HS-5 (cell line): ENCODE measurements at regions not wholly inside any gene's neighbourhood (a gene's known extent, or its start where the extent isn't known, plus 50 kb on each side); places are given as distances from the start of the nearest gene placed in this dataset.
"Not testable (repeated sequence)": the region's sequence is repeated elsewhere in the genome, so short reads cannot be mapped to it uniquely, and the experiment has no call there.

Source experiments
- DNase-seq: peaks from one replicate; pipeline ENCODE4 v3.0.0-alpha.2; 2012; ENCODE audit warnings: low read depth

DNA sequence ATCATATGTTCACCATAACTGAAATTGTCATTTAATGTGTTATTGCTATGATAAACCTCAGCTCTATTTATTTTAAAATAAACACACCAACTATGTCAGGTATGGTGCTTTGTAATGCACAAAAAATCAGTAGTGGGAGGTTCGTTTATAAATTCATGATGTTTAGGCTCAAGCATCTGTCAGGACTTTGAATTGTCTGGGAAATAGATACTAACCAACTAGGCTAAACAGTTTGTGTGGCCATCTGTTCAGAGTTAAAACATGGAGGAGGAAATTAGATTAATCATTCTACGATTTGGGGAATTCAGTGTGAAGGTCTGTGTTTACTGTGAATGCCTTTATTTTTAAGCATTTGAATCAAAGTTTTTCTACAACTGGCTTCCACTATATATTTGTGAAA, 212.6 kb upstream of the FZD8 start:
- DNase-seq: no peak

DNA sequence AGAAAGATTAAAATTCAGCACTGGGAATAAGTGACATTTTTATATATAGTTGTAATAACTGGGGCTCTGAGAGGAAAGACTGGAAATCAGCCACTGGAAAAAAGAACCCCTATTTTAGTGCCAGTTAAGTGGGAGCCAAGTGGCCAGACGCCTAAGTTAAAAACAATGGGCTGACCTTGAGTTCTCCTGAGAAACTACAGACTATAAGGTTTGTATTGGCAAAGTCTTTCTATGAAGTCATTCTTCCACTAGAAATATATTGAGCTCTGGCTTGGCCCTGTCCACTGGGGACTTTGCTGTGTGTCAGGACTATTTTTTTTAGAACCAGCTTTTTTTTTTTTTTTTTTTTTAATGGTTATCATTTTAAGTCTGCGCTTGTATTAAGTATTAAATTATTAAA, 210.6 kb upstream of the FZD8 start:
- DNase-seq: no peak

DNA sequence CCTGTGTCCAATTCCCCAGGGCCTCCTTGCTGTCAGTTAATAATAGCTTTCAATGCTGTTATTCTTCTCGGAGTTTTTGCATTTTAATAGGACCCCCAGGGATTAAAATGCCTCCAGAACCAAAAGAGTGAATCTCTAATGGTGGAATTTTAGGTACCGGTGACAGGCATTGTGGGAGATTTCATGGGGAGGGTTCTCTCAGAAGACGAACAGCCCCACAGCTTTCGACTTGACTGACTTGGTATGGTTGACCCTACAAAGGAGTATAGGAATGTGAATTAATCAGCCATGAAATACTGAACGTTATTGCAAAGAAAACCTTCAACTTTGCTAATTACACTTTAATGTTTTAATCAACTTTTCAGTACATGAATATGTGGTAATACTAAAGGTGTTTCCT, 206.3 kb upstream of the FZD8 start:
- DNase-seq: no peak

DNA sequence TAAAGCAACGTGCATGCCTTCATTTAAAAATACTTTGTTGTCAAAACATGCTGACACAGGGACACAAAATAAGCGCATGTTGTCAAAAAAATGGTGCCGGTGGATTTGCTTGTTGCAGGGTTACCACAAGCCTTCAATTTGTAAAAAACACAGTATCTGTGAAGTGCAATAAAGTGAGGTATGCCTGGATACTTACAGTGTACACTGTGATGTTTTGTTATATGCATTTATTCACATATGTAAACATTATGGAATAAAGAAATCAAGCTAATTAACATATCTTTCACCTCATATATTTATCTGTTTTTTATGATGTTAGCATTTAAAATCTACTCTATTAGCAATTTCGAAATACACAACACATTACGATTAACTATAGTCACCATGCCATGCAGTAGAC, 202.6 kb upstream of the FZD8 start:
- DNase-seq: no peak

DNA sequence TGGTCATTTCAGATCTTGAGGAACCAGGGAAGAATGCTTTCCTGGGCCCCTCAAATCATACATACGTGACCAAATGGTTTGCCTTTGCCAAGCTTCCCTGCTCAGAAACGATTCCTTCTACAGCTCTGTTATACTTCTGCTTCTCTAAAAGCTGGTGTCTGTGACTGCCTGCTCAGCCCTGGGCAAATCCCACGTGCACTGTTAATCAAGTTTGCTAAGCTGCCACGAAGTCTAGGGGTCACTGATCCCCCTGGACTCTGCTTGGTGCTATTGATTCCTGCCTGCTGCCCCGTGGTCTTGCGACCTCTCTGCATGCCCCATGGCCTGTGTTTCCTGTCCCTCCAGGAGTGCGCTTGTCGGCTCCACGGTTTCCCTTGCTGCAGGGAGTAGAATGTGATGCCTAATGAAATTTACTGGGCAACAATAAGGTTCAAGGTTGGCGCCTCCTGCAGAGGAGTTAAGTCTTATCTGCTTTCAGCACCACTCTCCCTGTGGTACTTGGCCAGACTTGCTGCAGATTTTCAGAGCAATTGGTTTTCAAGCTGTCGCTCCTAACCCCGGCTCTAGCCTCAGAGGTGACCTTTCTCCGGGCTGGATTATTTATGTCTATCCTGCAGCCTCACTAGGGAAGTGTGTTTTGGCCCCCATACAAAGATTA, 201.6 kb upstream of the FZD8 start:
- no peak for DNase-seq

DNA sequence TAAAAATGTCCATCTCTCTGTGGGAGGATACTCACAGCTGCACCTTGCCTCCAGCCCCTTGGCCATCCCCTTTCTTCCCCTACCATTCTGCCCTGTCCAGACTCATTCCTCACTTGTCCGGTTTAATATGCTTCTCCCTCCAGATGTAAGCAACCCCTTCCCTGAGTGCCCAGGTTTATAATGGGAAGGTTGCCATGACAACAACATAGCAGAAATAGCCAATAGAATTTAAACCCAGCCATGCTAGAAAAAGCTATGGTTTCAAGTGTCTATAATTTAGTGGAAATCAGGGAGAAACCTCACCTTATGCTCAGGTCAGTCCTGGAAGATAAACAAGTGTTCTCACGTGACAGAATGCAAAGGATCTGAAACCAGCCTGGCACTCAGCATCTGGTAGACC, 196.0 kb upstream of the FZD8 start:
- no peak for DNase-seq

DNA sequence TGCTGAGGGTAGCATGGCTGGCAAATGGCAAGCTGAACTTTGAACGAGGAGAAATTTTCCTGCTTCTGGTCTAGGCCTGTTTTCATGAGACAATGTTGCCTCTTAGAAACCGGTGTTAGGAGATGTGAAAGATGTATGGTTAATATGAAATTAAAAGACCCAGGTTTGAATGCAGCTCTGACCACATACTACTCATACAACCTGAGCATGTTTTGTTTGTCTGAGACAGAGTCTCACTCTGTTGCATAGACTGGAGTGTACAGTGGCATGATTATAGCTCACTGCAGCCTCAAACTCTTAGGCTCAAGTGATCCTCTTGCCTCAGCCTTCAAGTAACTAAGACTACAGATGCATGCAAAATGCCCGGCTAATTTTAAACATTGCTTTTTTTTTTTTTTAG, 193.4 kb upstream of the FZD8 start:
- no peak for DNase-seq

DNA sequence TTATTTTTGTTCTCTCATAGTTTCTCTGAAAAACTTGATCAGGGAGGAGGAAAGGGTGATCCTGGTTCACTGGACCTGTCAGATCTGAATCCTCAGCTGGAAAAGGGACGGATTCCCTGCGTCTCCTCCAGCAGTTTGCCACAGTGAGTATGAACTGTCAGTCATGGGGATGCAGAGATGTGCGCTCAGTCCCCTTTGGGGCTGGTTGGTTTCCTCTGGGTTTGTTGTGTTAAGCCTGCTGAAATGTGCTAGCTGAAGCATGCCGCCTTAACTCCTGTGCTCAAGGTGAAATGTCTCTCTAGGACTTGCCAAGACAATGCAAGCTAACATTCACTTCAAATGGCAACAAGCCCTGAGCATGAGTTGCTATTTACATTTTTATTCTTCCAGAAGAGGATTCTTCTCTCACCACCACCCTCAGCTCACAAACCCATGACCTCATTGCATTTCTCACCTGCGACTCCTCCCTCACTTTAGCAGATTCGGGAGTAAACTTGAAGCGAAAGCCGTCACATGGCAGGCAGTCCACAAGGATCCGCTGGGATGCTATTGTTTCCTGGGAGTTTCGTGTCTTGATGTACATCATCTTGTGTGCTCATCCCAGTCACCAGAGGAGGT, 192.9 kb upstream of the FZD8 start:
- DNase-seq: no peak

DNA sequence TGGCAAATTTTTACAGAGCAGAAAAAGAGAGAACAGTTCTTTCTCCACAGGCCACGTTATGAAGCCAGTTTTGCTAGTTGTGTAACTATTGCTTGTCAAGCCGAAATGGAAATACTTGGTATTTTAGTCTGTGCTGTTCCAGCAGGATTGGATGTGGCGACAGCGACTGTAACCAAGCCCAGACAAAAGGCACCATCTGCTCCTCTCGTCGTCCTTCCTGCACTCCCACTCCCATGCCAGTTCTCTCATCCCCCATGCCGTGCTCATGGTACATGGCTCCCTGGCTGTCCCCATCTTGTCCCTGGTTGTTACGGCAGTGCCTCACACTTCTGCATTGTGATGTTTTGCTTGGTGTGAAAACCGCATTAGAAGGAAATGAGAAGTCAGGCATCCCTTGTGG, 185.7 kb upstream of the FZD8 start:
- no peak for DNase-seq

DNA sequence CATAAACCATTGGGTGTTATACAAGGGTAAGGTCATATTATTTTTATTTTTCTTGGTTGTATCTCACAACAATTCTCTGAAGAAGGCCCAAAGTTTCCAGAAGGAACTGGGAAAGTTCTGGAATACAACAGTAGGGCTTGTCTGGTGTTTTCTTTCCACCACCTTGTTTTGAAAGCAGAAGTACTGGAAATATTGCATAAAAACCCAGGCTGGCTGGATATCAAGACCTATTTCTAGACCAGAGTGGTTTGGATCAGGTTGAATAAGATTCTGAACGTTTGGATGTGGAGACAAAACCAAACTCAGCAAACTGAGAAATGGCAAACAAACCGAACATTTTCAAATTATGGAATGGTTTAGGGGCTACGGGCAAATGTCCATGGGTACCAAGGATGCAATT, 182.6 kb upstream of the FZD8 start:
- no peak for DNase-seq

DNA sequence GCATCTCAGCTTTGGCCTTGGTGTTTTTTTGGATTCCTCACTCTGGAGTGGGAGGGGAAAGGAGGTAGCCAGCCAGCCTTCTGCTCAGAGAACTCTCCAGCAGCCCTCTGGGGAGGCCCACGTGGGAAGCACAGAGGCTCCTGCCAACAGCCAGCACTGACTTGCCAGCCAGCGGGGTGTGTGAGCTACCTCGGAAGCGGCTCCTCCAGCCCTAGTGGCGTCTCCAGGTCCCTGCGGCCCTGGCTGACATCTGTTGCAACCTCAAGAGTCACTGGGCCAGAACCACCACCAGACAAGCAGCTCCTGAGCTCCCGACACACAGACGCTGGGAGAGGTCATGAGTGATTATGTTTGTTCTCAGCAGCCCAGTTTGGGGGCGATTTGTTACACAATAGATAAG, 180.2 kb upstream of the FZD8 start:
- no peak for DNase-seq

DNA sequence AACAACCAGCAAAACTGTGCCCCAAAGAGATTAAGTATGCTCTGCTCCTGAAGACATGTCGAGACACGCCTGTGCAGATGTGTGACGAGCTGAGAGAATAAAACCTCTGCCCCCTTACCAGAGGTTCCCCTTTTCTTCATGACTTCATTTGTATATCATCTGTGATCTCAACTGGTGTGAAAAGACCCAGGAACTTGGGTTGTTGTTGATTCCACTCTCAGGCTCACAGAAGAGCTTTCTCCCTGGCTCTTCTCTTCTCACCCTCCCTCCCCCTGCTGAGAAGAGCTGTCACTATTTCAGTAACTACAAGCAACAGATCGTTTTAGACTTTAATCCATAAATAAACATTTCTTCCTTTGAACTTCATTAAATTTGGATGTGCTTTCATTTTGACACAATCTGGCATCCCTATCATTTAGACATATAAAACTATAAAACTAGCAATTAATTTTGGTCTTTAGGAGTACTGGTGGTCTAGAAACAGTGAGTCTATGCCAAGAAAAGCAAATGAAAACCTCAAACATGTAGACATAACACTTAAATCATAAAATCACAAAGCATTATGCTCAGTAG, 179.3 kb upstream of the FZD8 start:
- no peak for DNase-seq

DNA sequence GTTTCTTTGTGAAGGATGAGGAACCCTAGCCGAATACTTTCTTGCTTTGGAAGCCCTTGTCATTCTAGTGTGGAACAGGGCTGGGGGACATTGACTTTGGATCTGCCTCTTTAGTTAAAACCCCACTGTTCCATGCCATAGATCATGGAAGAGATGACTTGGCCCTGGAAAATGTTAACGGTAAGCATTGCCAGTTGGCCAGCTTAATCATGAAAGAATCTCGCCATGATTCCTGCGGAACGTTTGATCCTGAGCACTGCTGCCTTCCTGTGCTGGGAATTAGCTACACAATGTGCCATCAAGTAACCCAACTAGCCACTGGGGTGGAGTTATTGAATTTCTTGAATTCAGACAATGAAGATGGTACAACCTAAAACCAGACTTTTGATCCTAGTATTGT, 177.6 kb upstream of the FZD8 start:
- no peak for DNase-seq

DNA sequence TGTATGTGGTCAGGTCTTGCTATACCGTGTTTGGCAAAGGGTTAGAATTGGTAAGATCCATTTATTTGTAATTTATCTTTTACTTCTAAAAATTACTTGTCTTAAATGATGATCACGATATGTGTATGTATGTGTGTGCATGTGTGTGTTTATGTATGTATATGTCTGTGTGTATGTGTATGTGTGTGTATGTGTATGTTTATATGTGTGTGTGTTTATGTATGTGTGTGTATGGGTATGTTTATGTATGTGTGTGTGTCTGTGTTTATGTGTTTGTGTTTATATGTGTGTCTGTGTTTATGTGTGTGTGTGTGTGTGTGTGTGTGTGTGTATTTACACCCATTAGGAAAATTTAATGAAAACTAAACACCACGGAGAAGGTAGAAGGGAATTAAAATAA, 176.9 kb upstream of the FZD8 start:
- no peak for DNase-seq

DNA sequence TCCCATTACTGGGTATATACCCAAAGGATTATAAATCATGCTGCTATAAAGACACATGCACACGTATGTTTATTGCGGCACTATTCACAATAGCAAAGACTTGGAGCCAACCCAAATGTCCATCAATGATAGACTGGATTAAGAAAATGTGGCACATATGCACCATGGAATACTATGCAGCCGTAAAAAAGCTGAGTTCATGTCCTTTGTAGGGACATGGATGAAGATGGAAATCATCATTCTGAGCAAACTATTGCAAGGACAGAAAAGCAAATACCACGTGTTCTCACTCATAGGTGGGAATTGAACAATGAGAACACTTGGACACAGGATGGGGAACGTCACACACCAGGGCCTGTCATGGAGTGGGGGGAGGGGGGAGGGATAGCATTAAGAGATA, 175.0 kb upstream of the FZD8 start:
- DNase-seq: not testable (repeated sequence)

DNA sequence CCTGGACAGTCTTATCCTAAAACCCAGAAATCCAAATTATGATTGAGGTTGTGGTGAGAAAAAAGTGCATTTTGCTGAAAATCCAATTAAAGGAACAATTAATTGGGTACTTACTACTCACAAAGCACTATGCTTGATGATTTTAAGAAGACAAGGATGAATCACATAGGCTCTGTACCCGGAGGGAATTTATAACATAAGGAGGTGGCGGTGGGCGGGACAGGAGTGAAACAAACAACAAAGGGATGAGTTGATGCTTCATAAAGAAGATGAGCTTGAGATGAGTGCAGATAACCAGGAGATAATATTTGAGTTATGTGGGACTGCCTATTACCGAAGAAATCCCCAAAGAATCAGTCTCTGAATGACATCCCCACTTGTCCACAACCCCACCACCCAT, 171.1 kb upstream of the FZD8 start:
- no peak for DNase-seq

DNA sequence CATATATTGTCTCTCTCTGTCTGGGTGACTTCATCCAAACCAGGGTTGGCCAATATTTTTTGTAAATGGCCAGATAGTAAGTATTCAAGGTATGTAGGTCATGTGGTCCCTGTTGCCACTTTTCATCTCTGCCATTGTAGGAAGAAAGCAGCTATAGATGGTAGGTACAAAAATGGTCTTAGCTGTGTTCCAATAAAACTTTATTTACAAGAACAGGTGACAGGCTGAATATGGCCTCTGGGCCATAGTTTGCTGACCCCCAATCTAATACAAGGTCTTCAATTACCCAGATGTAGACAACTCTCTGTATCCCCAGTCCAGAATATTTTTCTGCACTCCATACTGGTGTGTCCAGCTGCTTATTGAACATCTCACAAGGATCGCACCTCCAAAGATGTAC, 166.2 kb upstream of the FZD8 start:
- no peak for DNase-seq

DNA sequence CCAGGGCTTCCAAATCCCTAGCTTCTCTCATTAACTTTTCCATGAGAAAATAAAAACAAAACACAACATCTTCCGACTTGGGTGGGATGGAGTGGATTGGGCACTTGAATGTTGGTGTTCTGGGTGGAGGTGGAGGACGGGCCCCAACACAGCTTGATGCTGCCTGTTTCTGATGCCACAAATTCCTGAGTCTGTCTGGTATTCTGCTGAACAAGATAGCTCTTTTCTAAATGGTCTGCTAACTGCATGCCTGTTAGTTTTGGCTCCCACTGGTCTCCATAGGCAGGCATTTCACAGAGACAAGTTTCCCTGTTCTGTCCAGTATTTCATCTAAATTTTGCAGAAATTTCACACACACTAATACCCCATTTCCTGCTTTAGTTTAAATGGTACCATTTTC, 160.9 kb upstream of the FZD8 start:
- no peak for DNase-seq

DNA sequence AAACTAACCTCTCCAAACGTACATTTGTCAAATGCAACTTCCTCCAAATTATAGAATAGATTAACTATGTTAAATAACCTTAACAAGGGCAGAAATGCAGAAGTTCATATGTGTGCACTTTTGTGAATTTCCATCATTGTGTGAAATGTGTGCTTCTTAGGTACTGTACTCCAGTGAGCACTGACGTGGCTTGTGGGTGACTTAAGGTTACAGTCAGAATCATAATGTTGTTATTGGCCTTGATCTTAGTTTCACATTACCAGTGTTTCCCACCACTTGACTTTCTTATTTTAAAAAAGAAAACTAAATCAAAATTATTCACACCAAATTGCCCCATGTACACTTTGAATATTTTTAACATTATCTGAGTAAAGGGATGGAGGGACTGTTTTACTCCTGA, 155.1 kb upstream of the FZD8 start:
- no peak for DNase-seq

DNA sequence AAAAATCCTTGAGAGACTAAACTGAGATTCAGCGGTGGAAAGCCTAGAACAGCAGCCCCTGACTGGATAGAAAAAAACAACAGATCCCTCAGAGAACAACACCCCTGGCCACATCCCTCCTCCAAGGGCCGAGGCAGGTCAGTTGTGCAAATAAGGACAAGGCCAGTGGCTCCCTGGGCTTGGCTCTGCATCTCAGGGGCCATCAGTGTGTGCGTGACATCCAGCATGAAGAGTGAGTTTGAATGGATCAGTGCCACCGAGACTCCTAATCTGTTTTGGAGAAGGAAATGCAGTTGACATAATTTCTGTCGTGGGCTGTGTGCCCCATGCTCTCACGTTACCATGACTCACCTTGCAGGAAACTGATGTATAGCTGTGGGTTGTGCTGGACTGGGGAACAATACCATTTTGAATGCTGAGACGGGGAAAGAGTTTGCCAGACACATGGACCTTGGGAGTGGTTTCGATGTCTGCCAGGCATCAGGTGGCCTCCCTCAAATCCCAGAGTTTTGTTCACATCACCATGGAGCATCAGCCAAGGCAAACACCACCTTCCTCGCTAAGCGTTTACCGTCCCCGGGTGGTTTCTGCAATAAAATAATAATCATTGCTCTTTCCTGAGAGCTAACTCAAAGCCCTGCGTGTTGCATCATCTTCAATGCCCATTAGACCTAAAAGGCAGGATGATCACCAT, 153.2 kb upstream of the FZD8 start:
- DNase-seq: no peak

DNA sequence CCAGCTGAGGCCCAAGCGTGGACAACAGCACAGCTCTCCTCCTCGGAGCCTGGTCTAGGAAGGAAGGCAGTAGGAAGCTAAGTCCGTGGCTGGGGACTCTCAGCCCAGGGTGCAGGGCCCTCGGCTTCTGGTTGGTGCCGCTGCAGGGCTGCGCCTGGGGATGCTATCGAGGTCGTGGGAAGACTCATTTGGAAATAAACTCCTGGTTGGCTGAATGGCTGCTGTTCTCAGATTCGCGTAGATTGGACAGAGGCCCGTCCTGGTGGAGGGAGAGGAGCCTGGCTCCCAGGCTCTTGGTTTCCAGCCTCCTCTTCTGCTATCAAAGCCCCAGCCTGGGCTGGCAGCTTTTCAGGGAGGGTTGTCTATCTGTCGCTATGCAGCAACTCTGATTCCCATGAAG, 152.6 kb upstream of the FZD8 start:
- no peak for DNase-seq

DNA sequence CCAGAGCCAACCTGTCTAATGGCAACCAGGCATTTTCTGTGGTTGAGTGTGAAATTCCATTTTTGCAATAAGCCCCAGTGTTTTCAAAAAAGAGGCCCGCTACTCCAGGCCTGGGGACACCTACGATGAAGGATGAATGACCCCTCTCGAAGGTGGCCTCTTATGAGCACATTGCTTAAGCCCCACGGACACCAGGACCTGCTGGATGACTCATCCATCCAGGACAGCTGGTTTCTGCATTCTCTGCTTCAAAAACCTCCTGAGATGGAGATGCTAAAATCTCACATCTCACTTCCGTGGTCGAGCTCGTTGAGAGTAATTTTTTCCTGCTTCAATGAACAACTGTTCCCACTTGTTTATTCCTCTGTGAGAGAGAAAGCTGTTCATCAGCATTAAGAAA, 150.2 kb upstream of the FZD8 start:
- no peak for DNase-seq

DNA sequence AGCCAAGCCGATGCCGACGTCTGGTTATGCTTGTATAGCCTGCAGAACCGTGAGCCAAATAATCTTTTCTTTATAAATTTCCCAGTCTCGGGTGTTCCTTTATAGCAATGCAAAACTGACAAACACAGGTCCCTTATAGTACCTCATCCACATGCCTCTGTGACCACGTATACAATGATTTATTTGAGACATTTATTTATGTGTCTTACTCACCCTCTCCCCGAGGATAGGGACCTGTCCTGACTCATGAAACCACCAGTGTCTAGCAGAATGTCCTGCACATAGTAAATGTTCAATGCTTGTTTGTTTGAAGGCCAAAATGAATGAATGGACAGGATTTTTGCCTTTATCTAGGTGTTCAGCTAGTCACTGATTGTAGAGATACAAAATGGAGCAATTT, 147.9 kb upstream of the FZD8 start:
- DNase-seq: peak; percentile 18

DNA sequence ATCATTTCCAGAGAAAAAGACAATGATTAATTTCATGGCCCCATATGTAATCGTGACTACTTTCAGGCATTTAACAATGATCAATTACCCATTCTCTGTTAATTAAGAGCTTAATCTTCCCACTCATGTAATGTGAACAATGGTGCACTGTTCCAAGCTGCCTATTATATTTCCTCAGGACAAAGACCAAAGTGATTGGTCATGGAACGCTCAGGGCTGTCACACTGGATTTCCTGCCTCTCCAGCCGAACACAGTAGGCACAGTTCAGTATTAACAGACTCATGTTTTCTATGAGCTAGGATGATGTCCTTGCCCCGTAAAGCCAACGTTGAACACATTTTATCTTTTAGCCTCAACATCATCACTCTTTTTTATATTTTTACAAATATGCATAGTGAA, 142.7 kb upstream of the FZD8 start:
- DNase-seq: no peak
